ENCODE measurements at regions not wholly inside any gene's neighbourhood (a gene's known extent, or its start where the extent isn't known, plus 50 kb on each side); places are given as distances from the start of the nearest gene placed in this dataset.

DNA sequence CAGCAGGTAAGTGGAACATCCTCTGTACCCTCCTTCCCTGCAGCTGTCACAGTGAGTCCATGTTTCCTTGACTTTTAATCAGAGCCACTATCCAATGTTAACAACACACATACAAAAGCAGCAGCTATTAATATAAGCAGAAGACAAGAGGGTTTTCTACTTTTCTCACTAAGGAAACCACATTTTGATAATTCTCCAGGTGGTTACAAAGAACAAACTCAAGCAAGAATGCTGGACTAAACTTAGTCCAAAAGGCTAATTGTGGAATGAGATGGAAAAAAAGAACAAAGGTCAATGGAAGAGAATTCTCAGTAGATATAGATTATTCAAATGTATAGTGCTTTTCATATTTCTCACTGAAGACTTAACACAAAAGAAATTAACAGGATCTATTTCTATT is 176.9 kb upstream of the SLC39A10 start (continued):
- TF ChIP-seq, protein P1, sequence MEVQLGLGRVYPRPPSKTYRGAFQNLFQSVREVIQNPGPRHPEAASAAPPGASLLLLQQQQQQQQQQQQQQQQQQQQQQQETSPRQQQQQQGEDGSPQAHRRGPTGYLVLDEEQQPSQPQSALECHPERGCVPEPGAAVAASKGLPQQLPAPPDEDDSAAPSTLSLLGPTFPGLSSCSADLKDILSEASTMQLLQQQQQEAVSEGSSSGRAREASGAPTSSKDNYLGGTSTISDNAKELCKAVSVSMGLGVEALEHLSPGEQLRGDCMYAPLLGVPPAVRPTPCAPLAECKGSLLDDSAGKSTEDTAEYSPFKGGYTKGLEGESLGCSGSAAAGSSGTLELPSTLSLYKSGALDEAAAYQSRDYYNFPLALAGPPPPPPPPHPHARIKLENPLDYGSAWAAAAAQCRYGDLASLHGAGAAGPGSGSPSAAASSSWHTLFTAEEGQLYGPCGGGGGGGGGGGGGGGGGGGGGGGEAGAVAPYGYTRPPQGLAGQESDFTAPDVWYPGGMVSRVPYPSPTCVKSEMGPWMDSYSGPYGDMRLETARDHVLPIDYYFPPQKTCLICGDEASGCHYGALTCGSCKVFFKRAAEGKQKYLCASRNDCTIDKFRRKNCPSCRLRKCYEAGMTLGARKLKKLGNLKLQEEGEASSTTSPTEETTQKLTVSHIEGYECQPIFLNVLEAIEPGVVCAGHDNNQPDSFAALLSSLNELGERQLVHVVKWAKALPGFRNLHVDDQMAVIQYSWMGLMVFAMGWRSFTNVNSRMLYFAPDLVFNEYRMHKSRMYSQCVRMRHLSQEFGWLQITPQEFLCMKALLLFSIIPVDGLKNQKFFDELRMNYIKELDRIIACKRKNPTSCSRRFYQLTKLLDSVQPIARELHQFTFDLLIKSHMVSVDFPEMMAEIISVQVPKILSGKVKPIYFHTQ (CRISPR knock-in tag; IDR thresholded peaks at IDR 0.05): no peak
- TF ChIP-seq SOX15 (CRISPR knock-in tag; IDR thresholded peaks at IDR 0.05): no peak
- TF ChIP-seq ZNF396 (CRISPR knock-in tag; IDR thresholded peaks at IDR 0.05; ENCODE audit: borderline replicate concordance): no peak

DNA sequence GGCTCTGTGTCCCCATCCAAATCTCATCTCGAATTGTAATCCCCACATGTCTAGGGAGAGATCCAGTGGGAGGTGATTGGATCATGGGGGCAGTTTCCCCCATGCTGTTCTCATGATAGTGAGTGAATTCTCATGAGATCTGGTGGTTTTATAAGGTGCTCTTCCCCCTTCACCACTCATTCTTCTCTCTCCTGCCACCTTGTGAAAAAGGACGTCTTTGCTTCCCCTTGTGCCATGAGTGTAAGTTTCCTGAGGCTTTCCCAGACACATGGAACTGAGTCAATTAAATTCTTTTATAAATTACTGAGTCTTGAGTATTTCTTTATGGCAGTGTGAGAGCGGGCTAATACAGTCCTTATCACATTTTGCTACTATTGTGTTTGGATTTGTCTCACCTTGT is 177.6 kb upstream of the SLC39A10 start:
- ChIA-PET CTCF (no interaction called here), POLR2A (no interaction called here)
- Mint-ChIP-seq H3K4me1 (no peaks in the 10 kb centered on the region), H3K36me3 (no peaks in the 10 kb centered on the region), H3K9me3 (peaks cover 8% of the 10 kb centered on the region), H3K27me3 (ENCODE audit: low read depth) (no peaks in the 10 kb centered on the region), H3K27ac (no peak overlapping the region), H3K4me3 (no peak overlapping the region)
- DNase-seq (ENCODE audit: low spot score): no peak
- ATAC-seq: peak; percentile 51; the same call in 1 of the 2 replicates
- TF ChIP-seq, protein P2, sequence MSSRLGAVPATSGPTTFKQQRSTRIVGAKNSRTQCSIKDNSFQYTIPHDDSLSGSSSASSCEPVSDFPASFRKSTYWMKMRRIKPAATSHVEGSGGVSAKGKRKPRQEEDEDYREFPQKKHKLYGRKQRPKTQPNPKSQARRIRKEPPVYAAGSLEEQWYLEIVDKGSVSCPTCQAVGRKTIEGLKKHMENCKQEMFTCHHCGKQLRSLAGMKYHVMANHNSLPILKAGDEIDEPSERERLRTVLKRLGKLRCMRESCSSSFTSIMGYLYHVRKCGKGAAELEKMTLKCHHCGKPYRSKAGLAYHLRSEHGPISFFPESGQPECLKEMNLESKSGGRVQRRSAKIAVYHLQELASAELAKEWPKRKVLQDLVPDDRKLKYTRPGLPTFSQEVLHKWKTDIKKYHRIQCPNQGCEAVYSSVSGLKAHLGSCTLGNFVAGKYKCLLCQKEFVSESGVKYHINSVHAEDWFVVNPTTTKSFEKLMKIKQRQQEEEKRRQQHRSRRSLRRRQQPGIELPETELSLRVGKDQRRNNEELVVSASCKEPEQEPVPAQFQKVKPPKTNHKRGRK (CRISPR knock-in tag; IDR thresholded peaks at IDR 0.05; ENCODE audit: borderline replicate concordance): no peak
- no peak for TF ChIP-seq PRRX2 (CRISPR knock-in tag; IDR thresholded peaks at IDR 0.05)
- TF ChIP-seq MYBL2 (CRISPR knock-in tag; IDR thresholded peaks at IDR 0.05): no peak
- TF ChIP-seq, protein P3, sequence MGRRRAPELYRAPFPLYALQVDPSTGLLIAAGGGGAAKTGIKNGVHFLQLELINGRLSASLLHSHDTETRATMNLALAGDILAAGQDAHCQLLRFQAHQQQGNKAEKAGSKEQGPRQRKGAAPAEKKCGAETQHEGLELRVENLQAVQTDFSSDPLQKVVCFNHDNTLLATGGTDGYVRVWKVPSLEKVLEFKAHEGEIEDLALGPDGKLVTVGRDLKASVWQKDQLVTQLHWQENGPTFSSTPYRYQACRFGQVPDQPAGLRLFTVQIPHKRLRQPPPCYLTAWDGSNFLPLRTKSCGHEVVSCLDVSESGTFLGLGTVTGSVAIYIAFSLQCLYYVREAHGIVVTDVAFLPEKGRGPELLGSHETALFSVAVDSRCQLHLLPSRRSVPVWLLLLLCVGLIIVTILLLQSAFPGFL (CRISPR knock-in tag; IDR thresholded peaks at IDR 0.05; ENCODE audit: borderline replicate concordance): no peak
- TF ChIP-seq ZNF263 (CRISPR knock-in tag; IDR thresholded peaks at IDR 0.05; ENCODE audit: low read depth): no peak
- TF ChIP-seq, protein P4, sequence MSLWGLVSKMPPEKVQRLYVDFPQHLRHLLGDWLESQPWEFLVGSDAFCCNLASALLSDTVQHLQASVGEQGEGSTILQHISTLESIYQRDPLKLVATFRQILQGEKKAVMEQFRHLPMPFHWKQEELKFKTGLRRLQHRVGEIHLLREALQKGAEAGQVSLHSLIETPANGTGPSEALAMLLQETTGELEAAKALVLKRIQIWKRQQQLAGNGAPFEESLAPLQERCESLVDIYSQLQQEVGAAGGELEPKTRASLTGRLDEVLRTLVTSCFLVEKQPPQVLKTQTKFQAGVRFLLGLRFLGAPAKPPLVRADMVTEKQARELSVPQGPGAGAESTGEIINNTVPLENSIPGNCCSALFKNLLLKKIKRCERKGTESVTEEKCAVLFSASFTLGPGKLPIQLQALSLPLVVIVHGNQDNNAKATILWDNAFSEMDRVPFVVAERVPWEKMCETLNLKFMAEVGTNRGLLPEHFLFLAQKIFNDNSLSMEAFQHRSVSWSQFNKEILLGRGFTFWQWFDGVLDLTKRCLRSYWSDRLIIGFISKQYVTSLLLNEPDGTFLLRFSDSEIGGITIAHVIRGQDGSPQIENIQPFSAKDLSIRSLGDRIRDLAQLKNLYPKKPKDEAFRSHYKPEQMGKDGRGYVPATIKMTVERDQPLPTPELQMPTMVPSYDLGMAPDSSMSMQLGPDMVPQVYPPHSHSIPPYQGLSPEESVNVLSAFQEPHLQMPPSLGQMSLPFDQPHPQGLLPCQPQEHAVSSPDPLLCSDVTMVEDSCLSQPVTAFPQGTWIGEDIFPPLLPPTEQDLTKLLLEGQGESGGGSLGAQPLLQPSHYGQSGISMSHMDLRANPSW (CRISPR knock-in tag; conservative IDR thresholded peaks at IDR 0.05; ENCODE audit: low read depth): no peak
- TF ChIP-seq, protein P5, sequence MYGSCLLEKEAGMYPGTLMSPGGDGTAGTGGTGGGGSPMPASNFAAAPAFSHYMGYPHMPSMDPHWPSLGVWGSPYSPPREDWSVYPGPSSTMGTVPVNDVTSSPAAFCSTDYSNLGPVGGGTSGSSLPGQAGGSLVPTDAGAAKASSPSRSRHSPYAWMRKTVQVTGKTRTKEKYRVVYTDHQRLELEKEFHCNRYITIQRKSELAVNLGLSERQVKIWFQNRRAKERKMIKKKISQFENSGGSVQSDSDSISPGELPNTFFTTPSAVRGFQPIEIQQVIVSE (CRISPR knock-in tag; IDR thresholded peaks at IDR 0.05; ENCODE audit: borderline replicate concordance): no peak
- no peak for TF ChIP-seq NR1H2 (CRISPR knock-in tag; IDR thresholded peaks at IDR 0.05)
- TF ChIP-seq, protein P6, sequence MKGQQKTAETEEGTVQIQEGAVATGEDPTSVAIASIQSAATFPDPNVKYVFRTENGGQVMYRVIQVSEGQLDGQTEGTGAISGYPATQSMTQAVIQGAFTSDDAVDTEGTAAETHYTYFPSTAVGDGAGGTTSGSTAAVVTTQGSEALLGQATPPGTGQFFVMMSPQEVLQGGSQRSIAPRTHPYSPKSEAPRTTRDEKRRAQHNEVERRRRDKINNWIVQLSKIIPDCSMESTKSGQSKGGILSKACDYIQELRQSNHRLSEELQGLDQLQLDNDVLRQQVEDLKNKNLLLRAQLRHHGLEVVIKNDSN (CRISPR knock-in tag; IDR thresholded peaks at IDR 0.05): no peak
- no peak for TF ChIP-seq ZNF232 (CRISPR knock-in tag; IDR thresholded peaks at IDR 0.05)
- TF ChIP-seq, protein P7, sequence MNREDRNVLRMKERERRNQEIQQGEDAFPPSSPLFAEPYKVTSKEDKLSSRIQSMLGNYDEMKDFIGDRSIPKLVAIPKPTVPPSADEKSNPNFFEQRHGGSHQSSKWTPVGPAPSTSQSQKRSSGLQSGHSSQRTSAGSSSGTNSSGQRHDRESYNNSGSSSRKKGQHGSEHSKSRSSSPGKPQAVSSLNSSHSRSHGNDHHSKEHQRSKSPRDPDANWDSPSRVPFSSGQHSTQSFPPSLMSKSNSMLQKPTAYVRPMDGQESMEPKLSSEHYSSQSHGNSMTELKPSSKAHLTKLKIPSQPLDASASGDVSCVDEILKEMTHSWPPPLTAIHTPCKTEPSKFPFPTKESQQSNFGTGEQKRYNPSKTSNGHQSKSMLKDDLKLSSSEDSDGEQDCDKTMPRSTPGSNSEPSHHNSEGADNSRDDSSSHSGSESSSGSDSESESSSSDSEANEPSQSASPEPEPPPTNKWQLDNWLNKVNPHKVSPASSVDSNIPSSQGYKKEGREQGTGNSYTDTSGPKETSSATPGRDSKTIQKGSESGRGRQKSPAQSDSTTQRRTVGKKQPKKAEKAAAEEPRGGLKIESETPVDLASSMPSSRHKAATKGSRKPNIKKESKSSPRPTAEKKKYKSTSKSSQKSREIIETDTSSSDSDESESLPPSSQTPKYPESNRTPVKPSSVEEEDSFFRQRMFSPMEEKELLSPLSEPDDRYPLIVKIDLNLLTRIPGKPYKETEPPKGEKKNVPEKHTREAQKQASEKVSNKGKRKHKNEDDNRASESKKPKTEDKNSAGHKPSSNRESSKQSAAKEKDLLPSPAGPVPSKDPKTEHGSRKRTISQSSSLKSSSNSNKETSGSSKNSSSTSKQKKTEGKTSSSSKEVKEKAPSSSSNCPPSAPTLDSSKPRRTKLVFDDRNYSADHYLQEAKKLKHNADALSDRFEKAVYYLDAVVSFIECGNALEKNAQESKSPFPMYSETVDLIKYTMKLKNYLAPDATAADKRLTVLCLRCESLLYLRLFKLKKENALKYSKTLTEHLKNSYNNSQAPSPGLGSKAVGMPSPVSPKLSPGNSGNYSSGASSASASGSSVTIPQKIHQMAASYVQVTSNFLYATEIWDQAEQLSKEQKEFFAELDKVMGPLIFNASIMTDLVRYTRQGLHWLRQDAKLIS (CRISPR knock-in tag; IDR thresholded peaks at IDR 0.05; ENCODE audit: borderline replicate concordance): no peak
- TF ChIP-seq, protein P8, sequence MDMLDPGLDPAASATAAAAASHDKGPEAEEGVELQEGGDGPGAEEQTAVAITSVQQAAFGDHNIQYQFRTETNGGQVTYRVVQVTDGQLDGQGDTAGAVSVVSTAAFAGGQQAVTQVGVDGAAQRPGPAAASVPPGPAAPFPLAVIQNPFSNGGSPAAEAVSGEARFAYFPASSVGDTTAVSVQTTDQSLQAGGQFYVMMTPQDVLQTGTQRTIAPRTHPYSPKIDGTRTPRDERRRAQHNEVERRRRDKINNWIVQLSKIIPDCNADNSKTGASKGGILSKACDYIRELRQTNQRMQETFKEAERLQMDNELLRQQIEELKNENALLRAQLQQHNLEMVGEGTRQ (CRISPR knock-in tag; IDR thresholded peaks at IDR 0.05): no peak
- TF ChIP-seq TCF7 (CRISPR knock-in tag; IDR thresholded peaks at IDR 0.05; ENCODE audit: low read depth): no peak

Measured in WTC11 (cell line).